Hematopoietic multipotent progenitor cell treated with erythropoietin and hydrocortisone succinate and interleukin-3 and kit ligand, for 17 days (in vitro differentiated cells): ENCODE measurements at regions not wholly inside any gene's neighbourhood (a gene's known extent, or its start where the extent isn't known, plus 50 kb on each side); places are given as distances from the start of the nearest gene placed in this dataset.
"Not testable (repeated sequence)": the region's sequence is repeated elsewhere in the genome, so short reads cannot be mapped to it uniquely, and the experiment has no call there.

Source experiments
- DNase-seq: peaks from one replicate; pipeline ENCODE4 v3.0.0-alpha.2; 2015; ENCODE audit warnings: low spot score

DNA sequence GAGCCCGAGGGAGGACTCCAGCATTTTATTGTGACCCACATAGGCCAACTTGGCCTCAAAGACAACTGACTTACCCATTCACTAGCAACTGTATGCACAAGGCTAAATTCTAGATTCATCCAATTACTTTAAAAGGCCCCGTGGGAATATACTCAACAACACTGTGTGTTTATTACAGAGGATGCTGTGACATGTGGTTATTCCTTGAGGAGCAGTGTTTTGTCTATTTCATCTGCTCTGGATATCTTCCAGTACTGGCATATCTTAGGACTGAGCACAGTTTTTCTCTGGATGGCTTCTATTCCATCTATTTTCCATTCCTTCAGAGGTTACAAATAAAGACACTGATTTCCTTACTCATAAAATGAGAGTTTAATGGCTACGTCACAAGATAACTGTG, 87.2 kb upstream of the KRAS start:
- no peak for DNase-seq

DNA sequence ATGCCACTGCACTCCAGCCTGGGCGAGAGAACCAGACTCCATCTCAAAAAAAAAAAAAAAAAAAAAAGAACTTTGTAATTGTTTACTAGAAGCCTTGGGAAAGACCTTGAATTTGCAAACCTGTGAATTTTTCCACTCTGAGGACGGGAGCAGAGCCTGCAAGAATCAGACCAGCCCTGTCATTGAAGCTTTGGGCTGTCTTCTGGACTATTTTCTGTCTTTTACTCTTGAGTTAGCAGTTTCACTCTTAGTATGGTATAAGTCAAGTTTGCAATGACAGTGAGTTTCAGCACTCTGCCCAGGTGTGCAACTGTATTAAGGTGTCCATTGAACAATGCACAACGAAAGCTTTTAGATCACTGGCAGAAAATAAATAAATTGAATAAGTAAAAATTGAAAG, 81.4 kb upstream of the KRAS start:
- no peak for DNase-seq

DNA sequence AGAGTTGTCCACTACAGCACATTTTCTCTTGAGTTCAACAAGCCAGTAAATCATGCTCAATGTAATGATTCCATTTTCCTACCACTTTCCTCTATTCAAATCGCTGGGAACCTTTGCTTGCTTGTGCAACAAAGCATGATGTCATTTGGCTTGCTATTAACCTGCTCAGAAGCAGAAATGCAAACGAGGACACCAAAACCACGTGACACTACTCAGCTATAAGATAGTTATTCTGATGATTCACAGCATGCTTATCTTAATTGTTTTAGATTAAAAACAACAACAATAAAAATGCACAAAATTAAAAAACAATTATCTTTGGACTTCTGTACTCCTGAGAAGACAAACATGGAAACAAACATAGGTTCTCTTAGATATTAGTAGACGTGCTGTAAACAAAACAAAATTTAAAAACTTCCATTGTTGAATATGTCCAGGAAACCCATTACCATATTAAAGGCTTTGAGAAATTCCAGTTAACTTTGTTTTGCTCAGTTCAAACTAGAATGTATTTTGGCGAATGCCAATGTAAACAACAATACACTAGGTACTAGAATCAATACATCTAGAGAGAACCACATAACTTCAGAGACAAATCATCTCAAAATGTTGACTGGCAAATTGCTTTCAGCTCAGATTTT, 77.5 kb upstream of the KRAS start:
- DNase-seq = no peak

DNA sequence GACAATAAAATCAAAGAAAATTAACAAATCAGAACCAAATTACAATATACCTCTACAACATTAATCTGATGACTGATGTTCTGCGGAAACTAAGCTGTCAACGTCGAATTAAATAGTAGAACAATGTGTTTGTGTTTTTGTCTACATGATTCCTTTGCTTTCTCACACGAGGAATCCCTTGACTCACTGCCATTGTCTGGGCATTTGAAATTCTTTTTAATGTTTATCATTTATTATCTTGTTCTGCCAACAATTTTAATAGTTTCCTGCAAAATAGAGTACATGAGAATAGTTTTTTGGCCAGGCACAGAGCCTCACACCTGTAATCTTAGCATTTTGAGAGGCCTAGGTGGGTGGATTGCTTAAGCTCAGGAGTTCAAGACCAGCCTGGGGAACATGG, 76.6 kb upstream of the KRAS start:
- DNase-seq = no peak

DNA sequence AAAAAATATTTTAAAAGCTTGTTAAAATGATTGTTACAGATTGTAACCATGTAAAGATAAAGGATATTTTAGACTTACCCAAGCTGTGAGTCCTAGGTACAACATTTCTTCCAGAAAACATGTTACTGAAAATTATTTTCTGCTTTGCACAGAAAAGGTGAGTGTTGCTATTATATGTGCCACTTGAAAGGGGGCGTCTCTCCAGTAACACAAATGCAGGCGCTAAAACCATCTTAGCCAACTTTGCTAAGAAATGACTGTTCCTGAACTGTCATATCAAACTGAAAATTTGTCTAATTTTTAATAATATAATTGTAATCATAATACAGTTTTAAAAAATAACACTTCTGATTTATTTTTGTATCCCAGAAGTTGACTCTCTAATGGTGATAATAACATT, 75.6 kb upstream of the KRAS start:
- DNase-seq = no peak

DNA sequence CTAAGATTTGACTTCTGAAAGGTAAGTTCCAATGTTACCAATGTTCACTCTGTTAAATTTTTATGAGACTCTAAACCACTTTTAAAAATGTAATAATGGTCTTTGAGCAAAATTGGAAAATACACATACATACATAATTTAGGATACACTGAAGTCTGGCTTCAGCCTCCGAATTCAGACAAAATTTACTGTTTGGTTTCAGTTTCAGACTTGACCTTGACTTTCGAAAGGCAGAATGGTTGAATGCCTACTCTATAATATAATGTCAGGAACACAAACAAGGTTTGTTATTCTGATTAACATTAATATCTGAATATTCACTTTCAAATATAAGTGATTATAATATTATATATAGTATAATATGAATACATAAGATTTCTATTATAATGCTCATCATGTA, 74.1 kb upstream of the KRAS start:
- no peak for DNase-seq

DNA sequence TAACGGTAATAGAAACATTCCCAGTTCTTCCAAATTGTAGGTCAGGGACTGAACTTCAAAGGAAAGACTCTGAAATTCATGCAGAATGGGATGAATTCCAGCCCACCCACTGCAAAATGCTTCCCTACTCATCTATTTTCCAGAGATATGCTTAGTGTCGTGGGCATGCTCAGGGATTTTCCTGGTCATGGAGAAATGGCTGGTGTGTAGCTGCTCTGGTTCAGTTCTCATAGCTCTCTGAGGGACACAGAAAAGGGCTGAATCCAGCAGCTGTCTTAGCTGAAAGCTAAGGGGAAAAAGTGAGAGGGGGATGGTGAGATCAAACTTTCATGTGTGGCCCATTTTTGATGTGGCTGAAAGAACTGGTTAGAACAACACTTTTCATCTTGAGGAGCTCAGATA, 72.9 kb upstream of the KRAS start:
- no peak for DNase-seq

DNA sequence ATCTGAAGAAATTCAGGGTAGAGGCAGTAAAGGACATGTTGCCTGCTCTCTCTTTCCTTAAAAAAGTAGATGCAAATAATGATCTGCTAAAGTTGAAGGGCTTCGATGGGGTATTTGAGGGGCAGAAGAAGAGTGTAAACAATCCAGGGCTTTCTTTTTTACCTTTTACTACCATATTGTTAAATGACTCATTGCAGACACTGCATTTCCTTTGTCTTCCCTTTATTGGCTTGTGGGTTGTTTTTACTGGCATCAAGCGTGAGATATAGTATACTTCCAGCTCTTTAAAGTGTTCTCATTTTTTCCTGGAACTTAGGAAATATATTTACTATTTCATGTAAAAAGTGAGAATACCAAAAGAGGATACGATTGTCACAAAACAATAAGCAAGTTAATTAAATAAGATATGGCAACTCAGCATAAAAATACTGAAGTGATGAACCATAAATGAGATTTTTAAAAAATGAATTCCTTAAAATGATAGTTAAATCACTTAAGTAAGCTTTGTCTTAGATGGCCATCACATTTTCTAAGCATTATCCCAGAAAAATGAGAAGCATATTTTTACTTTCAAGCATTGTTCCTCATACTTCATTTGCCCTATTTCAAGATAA, 72.3 kb upstream of the KRAS start:
- no peak for DNase-seq

DNA sequence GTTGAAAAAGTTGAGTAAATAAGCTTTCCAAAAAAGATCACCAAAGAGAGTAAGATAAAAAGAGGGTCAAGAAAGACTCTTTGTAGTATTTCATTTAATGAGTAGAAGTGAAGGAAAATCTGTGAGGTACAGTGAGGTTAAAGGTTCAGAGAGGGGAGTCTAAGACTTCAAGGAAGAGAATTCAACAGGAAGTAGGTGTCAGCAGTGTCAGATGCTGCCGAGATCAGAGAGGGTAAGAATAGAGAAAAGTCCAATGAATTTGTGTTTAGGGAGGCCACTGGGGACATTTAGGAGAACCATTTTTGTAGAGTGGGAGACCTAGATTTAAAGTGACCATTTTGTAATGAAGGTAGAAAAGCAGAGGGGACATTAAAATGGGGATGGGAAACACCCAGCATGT, 71.6 kb upstream of the KRAS start:
- no peak for DNase-seq

DNA sequence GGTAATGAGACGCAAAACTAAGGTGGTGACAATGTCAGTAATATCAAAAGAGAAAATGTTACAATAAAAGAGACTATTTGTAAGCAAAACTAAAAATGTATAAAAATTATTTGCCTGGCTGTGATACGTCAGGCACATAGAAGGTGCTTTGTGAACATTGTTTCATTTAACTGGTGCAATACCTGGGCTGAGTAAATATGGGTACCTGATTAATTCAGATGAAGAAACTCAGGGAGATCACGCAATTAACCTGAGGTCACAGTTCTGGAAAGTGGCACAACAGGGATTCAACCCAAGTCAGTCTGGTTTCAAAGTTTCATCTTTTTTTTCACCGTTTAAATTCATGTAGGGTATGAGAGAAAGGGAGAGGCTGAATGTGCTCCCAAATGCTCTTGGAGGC, 71.0 kb upstream of the KRAS start:
- DNase-seq = no peak

DNA sequence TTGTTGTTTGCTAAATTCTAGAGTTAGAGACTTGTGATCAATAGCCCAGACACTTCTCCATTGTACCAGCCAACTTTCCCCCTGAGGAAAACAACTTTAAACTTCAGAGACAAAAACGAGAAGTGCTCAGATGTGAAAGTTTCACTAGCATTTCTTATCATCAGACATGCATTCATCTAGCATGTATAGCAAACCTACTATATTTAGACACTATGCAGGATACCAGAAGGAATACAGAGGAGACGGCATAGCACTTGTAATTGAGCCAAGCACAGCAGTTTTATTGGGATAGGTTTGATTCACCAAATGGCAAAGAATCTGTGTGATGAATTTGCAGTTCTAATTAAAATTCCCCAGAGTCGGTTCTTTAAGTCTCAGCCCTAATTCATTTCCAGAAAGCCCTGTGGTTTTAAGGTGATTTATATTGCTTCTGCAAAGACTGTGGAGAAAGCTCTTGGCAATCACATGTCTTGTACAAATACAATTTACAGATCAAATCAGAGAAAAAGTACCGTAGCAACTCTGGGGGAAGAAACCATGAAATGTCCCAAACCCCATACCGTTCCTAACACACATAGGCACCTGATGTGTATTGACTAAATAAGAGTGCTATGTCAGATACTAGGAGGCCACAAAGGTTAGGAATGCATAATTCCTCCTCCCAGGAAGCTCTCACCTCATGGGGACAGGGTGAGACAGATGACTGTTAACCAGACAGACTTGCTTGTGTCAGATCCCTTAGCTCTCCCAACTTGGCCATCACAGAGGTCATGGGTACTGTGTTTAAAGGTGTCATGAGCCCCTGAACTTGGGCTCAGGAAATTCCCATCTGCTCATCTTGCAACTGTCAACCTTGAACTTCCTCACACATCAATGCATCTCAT, 69.6 kb upstream of the KRAS start:
- no peak for DNase-seq

DNA sequence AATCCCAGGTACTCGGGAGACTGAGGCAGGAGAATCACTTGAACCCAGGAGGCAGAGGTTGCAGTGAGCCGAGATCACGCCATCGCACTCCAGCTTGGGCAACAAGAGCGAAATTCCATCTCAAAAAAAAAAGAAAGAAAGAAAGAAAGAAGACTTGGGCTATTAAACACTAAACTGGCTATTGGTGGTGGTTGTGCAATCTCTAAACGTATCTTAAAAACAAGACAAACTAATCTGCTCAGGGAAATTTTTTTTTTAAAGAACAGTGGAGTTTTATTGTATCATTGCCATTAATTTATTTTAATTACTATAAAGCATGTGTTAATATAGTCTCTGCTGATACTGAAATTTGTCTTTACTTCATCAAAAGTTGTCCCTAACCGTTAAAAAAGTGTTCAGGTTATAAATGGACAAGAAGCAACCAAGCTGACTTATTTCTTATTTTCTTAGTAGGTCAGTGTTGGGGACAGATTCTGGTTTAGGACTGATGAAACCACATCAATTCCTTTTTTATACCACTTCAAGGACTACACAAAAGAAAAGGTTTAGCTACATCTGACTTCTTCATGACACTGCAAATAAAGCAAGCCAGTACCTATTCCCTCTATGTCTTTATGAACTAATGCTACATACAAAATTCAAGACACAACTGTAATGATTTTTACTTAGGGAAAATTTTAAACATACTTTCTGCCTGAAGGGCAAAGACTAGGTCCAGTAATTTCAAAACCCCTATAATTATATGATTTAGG, 68.7 kb upstream of the KRAS start:
- DNase-seq = no peak

DNA sequence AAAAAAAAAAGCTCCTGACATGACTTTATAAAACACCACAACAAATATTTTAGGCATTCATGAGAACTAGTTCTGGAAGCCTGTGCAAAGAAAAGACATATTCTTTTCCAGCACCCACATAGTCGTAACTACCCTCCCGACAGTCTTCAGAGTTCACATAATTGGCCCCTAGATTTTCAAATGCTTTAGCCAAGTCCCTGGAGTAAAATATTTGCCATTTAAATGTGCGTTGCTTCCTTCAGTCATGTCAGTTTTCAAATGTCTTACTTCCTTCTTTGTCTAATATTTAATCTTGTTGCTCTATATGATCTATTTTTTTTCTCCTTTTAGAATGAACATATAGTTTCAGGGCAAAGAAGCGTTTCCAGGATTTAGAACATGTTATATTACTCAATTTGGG, 66.8 kb upstream of the KRAS start:
- no peak for DNase-seq

DNA sequence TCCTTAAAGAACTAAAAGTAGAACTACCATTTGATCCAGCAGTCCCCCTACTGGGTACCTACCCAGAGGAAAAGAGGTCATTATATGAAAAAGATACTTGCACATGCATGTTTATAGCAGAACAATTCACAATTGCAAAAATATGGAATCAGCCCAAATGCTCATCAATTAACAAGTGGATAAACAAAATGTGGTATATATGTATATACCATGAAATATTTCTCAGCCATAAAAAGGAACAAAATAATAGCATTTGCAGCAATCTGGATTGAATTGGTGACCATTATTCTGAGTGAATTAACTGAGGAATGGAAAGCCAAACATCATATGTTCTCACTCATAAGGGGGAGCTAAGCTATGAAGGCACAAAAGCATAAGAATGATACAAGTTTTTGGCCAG, 64.7 kb upstream of the KRAS start:
- DNase-seq = no peak

DNA sequence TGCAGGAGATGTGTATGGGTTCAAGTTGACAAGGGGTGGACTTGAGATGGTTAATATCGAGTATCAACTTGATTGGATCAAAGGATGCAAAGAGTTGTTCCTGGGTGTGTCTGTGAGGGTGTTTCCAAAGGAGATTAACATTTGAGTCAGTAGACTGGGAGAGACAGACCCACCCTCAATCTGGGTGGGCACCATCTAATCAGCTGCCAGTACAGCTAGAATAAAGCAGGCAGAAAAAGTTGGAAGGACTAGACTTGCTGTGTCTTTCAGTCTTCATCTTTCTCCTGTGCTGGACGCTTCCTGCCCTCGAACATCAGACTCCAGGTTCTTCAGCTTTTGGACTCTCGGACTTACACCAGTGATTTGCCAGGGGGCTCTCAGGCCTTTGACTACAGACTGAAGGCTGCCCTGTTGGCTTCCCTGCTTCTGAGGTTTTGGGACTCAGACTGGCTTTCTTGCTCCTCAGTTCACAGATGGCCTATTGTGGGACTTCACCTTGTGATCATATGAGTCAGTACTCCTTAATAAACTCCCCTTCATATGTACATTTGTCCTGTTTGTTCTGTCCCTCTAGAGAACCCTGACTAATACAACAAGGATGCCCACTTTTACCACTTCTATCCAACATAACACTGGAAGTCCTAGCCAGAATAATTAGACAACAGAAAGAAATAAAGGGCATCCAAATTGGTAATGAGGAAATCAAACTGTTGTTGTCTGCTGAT, 62.7 kb upstream of the KRAS start:
- not testable (repeated sequence) for DNase-seq

DNA sequence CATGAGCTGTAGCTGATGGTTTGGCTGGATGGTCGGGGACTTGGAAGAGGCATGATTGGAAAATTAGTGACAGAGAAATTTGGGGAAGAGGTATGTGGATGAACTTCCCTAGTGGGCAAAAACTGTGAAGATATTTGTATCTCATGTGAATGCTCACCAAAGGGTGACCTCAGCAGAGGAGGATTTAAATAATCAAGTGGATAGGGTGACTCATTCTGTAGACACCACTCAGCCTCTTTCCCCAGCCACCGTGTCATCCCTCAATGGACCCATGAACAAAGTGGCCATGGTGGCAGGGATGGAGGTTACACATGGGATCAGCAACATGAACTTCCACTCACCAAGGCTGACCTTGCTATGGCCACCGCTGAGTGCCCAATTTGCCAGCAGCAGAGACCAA, 60.8 kb upstream of the KRAS start:
- no peak for DNase-seq

DNA sequence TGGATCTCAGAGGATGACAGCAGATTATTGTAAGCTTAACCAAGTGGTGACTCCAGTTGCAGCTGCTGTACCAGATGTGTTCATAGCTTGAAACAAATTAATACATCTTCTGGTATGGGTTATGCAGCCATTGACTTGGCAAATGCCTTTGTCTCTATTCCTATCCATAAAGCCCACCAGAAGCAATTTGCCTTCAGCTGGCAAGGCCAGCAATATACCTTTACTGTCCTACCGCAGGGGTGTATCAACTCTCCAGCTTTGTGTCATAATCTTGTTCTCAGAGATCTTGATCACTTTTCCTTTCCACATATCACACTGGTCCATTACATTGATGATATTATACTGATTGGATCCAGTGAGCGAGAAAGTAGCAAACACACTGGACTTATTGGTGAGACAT, 59.3 kb upstream of the KRAS start:
- not testable (repeated sequence) for DNase-seq

DNA sequence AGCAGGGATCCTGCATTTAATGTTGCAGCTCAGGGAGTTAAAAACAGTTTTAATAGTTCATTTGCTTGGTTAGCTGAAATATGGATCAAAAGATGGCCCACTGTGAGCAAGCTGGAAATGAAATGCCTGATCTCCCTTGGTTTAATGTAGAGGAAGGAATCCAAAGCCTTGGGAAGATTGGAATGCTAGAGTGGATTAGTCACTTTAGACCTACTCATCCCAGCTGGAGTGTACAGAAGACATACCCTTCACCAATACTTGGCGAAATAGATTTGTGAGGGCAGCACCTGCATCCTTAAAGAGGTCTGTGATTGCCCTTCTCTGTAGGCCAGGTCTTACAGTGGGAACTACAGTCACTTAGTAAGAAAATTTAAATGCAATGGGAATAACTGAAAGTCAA, 58.0 kb upstream of the KRAS start:
- no peak for DNase-seq

DNA sequence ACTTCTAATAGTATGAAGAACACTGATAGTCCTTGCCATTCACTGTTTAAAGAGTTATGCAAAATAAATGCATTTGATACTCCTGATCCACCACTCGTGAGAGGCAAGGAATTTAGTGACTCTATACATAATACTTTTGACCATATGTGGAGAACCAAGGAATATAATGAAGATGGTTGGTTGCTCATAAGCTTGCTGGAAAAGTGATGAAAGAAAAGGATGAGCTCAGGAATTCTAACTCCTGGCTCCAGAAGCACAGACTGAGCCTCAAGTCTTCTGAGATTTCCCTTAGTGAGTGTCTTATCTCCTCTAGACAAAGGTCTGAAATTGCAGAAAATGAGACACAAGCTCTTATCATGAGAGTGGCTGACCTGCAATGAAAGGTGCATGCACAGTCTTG, 57.1 kb upstream of the KRAS start:
- DNase-seq = no peak

DNA sequence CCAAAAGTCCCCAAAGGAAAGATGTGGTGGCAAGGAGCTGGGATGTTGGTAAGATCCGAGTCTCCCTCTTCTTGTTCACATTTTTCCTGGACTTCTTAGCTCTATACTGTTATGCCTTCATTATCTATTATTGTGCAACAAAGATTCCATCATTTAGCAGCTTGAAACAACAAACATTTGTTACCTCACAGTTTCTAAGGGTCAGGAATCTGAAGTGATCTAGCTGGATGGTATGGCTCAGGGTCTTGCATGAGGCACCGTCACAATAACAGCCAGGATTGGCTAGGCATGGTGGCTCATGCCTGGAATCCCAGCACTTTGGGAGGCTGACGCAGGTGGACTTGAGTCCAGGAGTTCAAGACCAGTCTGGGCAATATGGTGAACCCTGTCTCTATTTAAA, 51.1 kb upstream of the KRAS start:
- DNase-seq = no peak
